ENCODE measurements at regions not wholly inside any gene's neighbourhood (a gene's known extent, or its start where the extent isn't known, plus 50 kb on each side); places are given as distances from the start of the nearest gene placed in this dataset.

GRCh38 chr1:218514689-218515088 lies 169.6 kb downstream of the TGFB2 start:
- TF ChIP-seq, protein P1, sequence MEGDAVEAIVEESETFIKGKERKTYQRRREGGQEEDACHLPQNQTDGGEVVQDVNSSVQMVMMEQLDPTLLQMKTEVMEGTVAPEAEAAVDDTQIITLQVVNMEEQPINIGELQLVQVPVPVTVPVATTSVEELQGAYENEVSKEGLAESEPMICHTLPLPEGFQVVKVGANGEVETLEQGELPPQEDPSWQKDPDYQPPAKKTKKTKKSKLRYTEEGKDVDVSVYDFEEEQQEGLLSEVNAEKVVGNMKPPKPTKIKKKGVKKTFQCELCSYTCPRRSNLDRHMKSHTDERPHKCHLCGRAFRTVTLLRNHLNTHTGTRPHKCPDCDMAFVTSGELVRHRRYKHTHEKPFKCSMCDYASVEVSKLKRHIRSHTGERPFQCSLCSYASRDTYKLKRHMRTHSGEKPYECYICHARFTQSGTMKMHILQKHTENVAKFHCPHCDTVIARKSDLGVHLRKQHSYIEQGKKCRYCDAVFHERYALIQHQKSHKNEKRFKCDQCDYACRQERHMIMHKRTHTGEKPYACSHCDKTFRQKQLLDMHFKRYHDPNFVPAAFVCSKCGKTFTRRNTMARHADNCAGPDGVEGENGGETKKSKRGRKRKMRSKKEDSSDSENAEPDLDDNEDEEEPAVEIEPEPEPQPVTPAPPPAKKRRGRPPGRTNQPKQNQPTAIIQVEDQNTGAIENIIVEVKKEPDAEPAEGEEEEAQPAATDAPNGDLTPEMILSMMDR (conservative IDR thresholded peaks at IDR 0.05 in 1 of 2, IDR thresholded peaks at IDR 0.05 in 1 of 2; ENCODE audit: low read depth in 1 of 2, low read length in 2 of 2), result no peak
- TF ChIP-seq EZH2 (IDR thresholded peaks at IDR 0.05; ENCODE audit: low read length, missing control alignments), result no peak
